Tibial nerve (tissue), 4 donors: ENCODE measurements at regions not wholly inside any gene's neighbourhood (a gene's known extent, or its start where the extent isn't known, plus 50 kb on each side); places are given as distances from the start of the nearest gene placed in this dataset.

Source experiments
- EP300 ChIP-seq, 2 donors: sonication (generic); formaldehyde crosslinking; IDR thresholded peaks; one replicate each; pipeline ENCODE4 v1.6.1; 2017; ENCODE audit warnings: antibody characterized with exemption in 2 of 2, mild to moderate bottlenecking in 1 of 2
- POLR2A ChIP-seq, 2 donors: fragments of 450-650 bp; IDR thresholded peaks; one replicate each; pipeline ENCODE4 v1.6.1; 2017; ENCODE audit warnings: antibody characterized with exemption in 2 of 2, mild to moderate bottlenecking in 2 of 2, moderate library complexity in 2 of 2
- TF ChIP-seq, protein P1 (sequence below), 5 experiments: fragments of 200-600 bp in 3 of 5; fragments of 450-650 bp in 2 of 5; sonication (generic) in 3 of 5; IDR thresholded peaks; one replicate each; pipeline ENCODE4 v1.5.1; 2016 to 2019; ENCODE audit warnings: antibody characterized with exemption in 5 of 5, mild to moderate bottlenecking in 3 of 5, moderate library complexity in 2 of 5

DNA sequence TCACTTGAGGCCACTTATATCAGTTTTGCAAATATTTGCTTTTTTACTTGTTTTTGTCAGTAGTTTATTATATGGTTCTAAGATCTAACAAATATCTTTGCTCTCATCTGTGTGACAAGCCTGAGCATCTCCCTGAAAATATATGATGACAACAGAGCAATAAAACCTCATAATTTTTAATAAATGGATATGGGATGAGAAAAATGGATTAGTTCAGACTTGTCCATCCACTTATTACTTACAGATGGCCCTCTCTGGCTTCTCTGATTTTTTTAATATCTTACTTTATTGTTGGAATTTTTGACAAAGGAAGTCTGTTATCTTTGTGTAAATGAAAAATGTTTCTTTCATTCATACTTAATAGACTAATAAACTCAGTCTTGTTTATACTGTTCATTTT is 491.4 kb upstream of the RAG2 start:
- TF ChIP-seq, protein P1, sequence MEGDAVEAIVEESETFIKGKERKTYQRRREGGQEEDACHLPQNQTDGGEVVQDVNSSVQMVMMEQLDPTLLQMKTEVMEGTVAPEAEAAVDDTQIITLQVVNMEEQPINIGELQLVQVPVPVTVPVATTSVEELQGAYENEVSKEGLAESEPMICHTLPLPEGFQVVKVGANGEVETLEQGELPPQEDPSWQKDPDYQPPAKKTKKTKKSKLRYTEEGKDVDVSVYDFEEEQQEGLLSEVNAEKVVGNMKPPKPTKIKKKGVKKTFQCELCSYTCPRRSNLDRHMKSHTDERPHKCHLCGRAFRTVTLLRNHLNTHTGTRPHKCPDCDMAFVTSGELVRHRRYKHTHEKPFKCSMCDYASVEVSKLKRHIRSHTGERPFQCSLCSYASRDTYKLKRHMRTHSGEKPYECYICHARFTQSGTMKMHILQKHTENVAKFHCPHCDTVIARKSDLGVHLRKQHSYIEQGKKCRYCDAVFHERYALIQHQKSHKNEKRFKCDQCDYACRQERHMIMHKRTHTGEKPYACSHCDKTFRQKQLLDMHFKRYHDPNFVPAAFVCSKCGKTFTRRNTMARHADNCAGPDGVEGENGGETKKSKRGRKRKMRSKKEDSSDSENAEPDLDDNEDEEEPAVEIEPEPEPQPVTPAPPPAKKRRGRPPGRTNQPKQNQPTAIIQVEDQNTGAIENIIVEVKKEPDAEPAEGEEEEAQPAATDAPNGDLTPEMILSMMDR (IDR thresholded peaks at IDR 0.05): no peak
- TF ChIP-seq POLR2A (IDR thresholded peaks at IDR 0.05) (no peak), EP300 (IDR thresholded peaks at IDR 0.05) (no peak)
